GM19324 (cell line): ENCODE measurements at regions not wholly inside any gene's neighbourhood (a gene's known extent, or its start where the extent isn't known, plus 50 kb on each side); places are given as distances from the start of the nearest gene placed in this dataset.
"Not testable (repeated sequence)": the region's sequence is repeated elsewhere in the genome, so short reads cannot be mapped to it uniquely, and the experiment has no call there.

ENCODE experiments used
- ATAC-seq: cut with Tn5 transposase; IDR thresholded peaks from one replicate; pipeline ENCODE4 v1.9.1; 2021; ENCODE audit warnings: mild to moderate bottlenecking, moderate library complexity; ENCODE audit not compliant: unreplicated experiment, low FRiP score

DNA sequence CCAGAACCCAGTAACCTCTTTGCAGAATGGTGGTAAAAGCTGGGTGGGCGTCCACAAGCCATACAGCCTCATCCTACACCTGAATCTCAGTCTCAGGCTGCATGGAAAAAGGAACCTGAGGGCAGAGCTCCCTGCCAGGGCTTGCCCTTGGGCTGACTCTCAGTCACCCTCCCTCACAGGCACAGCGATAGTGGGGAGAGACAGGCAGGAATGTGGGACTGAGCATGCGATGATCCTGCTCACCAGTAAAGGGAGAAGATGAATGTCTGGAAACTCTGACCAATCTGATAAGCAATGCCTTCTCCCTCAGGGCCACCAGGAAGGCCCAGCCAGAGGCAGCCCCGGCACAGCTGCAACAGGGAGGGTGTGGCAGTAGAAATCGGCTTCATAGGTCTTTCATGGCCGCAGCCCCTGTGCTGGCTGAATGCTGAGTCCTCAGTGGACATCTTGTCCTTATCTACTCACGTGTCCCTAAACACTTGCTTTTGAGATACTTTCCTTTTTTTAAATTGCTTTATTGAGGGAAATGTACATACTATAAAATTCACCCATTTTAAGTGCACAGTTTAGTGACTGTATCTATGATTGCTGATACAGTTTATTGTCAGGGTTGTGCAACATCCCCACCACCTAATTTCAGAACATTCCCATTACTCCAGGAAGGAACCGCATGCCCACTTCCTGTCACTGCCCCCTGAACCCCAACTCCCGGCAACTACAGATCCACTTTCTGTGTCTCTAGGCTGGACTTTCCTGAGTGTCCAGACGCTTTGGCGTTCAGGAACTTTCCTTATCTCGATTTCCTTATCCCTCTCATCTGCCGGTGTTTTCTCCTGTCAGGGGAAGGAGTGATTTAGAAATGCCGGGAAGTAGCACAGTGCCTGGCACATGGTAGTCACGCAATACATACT, 258.1 kb downstream of the PCNX1 start:
- no peak for ATAC-seq

- ATAC-seq: no peak
These were observed 259.1 kb downstream of the PCNX1 start for GRCh38 chr14:71166180-71166837.

GRCh38 chr14:71167325-71167950, 260.2 kb downstream of the PCNX1 start:
- not testable (repeated sequence) for ATAC-seq

GRCh38 chr14:71168161-71168560, 260.9 kb downstream of the PCNX1 start:
- ATAC-seq: not testable (repeated sequence)

DNA sequence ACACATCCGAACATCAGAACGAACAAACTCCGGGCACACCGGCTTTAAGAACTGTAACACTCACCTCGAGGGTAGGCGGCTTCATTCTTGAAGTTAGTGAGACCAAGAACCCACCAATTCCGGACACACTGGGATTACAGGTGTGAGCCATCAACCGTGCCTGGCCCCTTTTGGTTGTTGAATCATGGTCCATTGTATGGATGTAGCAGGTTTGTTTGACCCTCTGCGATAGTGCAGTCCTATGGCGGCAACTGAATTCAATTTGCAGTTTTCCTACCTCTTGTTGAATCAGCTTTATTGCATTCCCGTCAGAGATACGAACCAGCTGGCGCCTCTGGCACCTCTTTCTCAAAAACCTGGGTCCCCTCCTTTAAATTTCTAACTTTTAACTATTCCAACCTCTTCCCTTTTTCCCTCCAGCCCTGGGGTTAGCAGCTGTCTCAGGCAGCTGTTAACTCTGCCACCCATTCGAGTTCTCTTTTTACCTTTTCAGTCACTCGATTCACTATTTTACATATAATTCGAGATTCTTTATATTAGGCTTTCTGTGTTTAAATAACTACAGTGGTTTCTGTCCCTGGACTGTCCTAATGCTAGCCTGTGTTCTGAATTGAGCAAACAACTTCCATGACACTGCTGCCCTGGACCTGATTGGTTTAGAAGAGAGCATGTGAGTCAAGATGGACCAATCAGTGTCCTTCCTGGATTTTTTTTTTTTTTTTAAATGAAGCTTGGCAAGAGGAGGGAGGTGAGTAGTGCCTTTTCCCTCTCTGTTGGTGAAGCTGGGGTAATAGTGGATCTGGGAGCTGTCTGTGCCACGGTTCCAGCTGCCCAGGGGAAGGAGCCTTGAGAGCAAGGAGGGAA, 261.5 kb downstream of the PCNX1 start:
- no peak for ATAC-seq

GRCh38 chr14:71169861-71170260, 262.6 kb downstream of the PCNX1 start:
- no peak for ATAC-seq

- no peak for ATAC-seq
These were observed 268.2 kb downstream of the PCNX1 start for GRCh38 chr14:71175491-71175890.

DNA sequence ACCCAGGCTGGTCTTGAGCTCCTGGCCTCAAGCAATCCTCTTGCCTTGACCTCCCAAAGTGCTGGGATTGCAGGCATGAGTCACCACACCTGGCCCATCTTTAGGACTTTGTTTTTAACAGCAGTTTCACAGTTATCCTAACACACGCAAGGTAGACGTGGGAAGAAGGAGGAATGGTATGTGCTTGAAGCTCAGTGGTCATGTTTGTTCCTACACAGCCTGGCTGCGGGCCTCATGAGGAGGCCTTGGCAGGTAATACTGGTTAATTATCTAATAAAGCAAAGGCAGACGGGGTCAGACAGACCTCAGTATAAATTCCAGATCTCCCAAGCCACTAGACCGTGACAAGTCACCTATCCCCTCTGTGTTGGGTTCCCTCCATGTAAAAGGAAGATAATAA, 271.8 kb downstream of the PCNX1 start:
- no peak for ATAC-seq

GRCh38 chr14:71180397-71180796, 273.1 kb downstream of the PCNX1 start:
- no peak for ATAC-seq

DNA sequence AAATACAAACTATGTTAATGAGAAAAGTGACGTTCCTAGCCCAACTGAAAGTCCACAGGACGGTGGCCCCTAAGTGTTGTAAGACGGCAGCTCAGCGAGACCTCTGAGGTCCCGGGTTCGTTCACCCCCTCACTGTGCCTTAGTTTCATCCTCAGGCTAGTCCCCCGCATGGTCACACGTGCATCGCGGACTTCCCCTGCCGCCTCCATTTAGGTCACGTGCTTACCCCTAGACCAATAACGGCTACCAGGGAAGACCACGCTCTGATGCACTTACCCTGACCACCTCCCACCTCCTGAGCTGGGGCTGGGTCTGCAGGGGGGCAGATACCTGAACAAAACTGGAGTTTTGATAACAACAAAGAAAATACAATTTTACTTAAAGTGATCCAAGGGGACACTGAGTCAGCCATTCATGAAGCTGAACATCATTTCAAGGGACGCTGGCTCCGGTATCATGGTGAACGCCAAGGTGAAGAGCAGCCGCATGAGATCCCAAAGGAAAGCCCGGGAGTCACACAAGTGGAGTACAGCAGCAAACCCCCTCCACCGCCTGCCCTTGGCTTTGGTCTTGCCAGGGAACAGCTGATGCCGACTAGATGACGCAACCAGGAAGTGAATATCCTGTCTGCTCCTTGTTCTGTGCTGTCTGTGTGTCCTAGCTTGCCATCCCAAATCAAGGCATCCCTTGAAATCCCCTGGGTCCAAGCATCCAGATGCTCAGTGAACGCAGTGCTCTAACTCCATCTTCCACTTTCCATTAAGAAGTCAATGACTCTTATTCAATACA, 274.1 kb downstream of the PCNX1 start:
- ATAC-seq: no peak

DNA sequence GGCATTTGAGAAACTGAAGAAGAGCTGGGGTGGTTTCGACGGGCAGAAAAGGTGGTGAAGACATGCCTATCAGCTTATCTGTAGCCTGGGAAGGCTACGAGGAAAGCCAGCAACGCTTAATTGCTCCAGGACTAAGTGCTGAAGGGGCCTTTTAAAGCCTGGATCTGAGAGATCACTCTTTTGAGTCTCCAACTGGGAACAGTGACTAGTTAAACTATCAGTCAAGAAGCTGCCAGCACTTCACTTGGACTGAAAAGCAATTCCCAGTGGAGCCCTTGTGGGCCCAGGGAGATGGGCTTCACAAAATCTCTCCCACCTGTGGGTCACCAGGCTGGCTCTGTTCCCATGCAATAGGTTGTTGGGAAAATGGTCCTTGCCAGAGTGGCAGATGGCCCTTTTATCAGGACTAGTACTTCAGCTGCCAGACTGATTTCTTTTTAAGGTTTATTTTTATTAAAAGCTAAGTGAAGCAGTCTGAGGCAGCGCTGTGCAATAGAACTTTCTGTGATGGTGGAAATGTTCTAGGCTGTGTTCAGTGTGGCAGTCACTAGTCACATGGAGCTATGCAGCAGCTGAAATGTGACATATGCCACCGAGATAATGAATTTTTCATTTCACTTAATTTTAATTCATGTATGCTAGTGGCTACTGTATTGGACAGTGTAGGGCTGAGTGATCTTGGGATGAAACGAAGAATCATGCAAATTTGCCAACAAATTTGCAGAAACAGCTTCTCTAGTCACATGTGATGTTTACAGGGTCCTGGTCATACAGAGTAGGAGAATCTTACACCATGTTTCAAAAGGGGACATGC, 276.8 kb downstream of the PCNX1 start:
- ATAC-seq: no peak

DNA sequence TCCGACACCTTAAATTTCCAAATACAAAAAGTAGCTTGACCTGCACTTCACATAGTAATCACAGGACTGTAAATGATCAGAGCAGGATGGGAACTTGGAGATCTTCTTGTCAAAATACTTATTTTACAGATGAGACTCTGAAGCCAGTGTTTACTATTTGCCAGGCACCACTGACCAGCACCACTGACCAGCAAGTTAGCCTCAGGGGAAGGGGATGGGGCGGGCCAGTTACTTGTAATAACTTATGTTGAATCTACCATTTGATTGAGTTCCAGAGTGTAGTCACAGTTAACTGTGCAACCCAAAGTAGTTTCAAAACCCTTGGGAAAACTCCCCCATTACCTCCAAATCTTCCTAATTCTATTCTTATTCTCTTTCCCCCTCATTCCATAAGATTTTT, 278.4 kb downstream of the PCNX1 start:
- ATAC-seq: no peak

DNA sequence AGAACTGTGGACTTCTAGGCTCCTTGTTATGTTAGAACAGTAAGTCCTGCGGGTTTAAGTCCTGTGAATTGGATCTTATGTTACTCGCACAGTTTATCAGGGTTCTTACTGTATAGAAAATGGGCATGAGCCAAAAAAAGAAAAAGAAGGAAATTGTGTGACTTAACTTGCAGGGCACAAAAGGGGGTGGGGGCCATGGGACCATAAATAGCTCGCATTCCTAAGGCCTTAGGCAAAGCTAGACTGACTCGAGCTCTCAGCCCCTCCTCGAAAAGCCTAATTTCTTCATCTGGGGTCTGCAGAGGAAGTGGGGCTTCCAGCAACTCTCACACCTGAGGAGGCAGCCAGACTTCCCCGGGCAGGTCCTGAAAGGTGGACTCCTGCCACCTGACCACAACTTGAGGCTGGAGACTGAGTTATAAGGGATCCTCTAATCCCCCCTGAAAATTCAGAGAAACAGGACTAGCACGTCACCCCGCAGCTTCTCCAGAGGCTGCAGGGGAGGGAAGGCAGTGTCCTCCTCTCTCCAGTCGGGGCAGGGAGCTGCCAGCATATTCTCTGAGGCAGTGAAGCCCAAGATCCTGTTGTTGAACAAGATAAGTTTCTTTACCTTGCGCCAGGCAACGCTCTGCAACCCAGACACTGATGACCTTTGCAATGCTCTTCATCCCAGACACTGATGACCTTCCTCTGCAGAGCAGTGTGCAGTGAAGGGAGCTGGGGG, 280.5 kb downstream of the PCNX1 start:
- ATAC-seq: no peak

GRCh38 chr14:71190770-71191374, 283.6 kb downstream of the PCNX1 start:
- ATAC-seq: no peak

DNA sequence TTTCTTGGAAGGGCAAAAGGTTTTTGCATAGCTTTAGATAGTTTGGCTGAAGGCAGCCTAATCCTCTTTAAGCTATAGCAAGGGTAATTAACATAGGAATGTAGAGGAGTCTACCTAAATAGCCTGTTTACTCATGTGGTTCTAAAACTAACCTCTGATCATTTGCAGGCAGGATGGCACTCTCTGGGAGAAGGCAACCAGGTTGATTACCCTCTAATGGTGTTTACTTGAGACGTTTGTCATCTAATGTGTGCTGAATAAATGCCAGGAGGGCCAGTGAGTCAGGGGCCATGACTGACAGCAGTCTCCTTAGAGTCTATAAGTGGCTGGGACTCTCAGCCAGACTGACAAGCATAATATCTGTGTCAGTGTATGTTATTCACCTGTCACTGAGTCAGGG, 286.4 kb downstream of the PCNX1 start:
- no peak for ATAC-seq

DNA sequence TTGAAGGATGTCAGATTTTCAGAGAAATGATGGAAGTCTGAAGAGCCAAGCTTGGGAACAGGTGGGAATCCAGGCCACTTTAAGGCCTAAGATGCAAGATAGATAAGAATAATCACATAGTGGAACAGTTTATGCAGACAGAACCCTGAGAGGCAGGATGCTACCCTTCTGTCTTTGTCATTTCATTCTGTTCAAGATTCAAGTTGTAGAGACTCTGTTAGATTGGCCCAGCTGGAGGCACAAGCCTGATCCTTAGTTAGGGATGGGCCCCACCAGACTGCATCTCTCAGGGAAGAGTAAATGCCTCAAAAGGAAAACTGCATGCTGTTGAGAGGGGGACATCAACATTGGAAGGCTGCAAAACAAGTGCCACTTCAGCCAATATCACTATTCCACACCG, 287.0 kb downstream of the PCNX1 start:
- ATAC-seq: no peak

DNA sequence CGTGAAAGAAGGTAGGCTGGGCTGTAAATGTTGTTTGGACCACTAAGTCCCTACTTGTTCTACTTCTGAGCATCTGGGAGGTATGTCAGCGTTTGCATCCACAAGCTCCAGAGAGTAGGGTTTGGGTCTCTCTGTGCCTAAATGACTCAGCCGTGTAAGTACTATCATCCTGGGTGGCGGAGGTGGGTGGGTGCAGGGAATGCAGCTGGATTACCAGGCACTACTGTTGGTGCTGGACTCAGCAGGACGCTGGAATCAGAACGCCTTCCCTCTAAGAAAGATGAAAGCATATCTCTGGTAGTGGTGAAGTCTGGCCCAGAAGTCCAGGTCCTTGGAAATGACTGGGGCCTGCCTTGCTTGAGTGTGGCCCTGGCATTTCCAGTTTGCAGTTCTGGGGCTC, 289.7 kb downstream of the PCNX1 start:
- no peak for ATAC-seq

DNA sequence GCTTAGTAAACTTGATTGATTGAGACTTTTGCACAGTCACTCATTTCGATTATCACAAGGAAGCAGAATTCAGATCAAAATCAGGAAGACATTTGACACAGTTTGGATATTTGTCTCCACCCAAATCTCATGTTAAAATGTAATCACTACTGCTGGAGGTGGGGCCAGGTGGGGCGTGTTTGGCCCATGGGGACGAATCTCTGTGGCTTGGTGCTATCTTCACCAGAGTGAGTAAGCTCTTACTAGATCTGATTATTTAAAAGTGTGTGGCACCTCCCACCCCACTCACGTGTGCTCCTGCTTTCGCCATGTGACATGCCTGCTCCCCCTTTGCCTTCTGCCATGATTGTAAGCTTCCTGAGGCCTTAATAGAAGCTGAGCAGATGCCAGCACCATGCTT, 291.4 kb downstream of the PCNX1 start:
- no peak for ATAC-seq
